ENCODE measurements at regions not wholly inside any gene's neighbourhood (a gene's known extent, or its start where the extent isn't known, plus 50 kb on each side); places are given as distances from the start of the nearest gene placed in this dataset.

GRCh38 chr20:55522296-55522815 lies 483.0 kb downstream of the CBLN4 start:
- TF ChIP-seq CTCF (conservative IDR thresholded peaks at IDR 0.05; ENCODE audit: low read depth, low read length): no peak
- TF ChIP-seq EZH2 (IDR thresholded peaks at IDR 0.05; ENCODE audit: borderline replicate concordance, low read depth, low read length, poor library complexity, severe bottlenecking): no peak
